ENCODE measurements at regions not wholly inside any gene's neighbourhood (a gene's known extent, or its start where the extent isn't known, plus 50 kb on each side); places are given as distances from the start of the nearest gene placed in this dataset.
"Not testable (repeated sequence)": the region's sequence is repeated elsewhere in the genome, so short reads cannot be mapped to it uniquely, and the experiment has no call there.

- DNase-seq (ENCODE audit: low spot score in 2 of 2); H3K27ac Mint-ChIP-seq; H3K27me3 Mint-ChIP-seq; H3K9me3 Mint-ChIP-seq; ATAC-seq (ENCODE audit: low read depth); H3K36me3 Mint-ChIP-seq; H3K4me1 Mint-ChIP-seq; H3K4me3 Mint-ChIP-seq: not testable (repeated sequence)
Measured at GRCh38 chr12:63434384-63434783, 233.9 kb downstream of the DPY19L2 start.

GRCh38 chr12:63427969-63428368 is 240.3 kb downstream of the DPY19L2 start:
- not testable (repeated sequence) for H3K4me3 Mint-ChIP-seq; ATAC-seq (ENCODE audit: low read depth); H3K27me3 Mint-ChIP-seq; H3K9me3 Mint-ChIP-seq; H3K4me1 Mint-ChIP-seq; DNase-seq (ENCODE audit: low spot score in 2 of 2); H3K27ac Mint-ChIP-seq; H3K36me3 Mint-ChIP-seq

GRCh38 chr12:63427029-63427428 is 241.3 kb downstream of the DPY19L2 start:
- not testable (repeated sequence) for H3K27ac Mint-ChIP-seq; H3K4me1 Mint-ChIP-seq; DNase-seq (ENCODE audit: low spot score in 2 of 2); ATAC-seq (ENCODE audit: low read depth); H3K9me3 Mint-ChIP-seq; H3K36me3 Mint-ChIP-seq; H3K4me3 Mint-ChIP-seq; H3K27me3 Mint-ChIP-seq

GRCh38 chr12:63424671-63425070 is 243.6 kb downstream of the DPY19L2 start:
- no peaks in the 10 kb centered on the region for H3K4me1 Mint-ChIP-seq
- DNase-seq (ENCODE audit: low spot score in 2 of 2) = no peak
- peaks cover 4% of the 10 kb centered on the region for H3K9me3 Mint-ChIP-seq
- no peaks in the 10 kb centered on the region for H3K27me3 Mint-ChIP-seq
- no peak overlapping the region for H3K27ac Mint-ChIP-seq
- no peak overlapping the region for H3K4me3 Mint-ChIP-seq
- H3K36me3 Mint-ChIP-seq = no peaks in the 10 kb centered on the region
- no peak for ATAC-seq (ENCODE audit: low read depth)

- H3K27ac Mint-ChIP-seq = no peak overlapping the region
- no peaks in the 10 kb centered on the region for H3K27me3 Mint-ChIP-seq
- no peak overlapping the region for H3K4me3 Mint-ChIP-seq
- no peaks in the 10 kb centered on the region for H3K36me3 Mint-ChIP-seq
- H3K9me3 Mint-ChIP-seq = peaks cover 4% of the 10 kb centered on the region
- no peak for ATAC-seq (ENCODE audit: low read depth)
- H3K4me1 Mint-ChIP-seq = no peaks in the 10 kb centered on the region
- DNase-seq (ENCODE audit: low spot score in 2 of 2) = no peak
Measured at GRCh38 chr12:63423839-63424238, 244.5 kb downstream of the DPY19L2 start.

DNA sequence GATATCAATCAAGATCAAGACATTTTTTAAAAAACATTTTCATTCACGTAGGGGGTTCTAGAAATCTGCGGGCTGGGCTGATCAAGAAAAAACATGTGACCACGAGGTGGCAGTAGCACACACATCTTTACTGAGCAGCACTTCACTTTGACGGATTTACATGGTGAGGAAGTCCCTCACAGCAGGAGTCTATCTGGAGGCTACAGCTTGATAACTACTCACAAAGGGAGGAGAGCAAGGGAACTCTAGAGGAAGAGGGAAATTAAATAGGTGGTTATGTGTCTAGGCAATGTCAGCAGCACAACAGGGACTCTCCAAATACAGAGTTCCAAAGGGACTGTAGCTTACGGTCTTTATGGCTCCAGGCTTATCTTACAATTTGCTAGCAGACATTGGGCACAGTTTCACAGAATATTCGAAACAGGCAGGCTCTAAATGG is 248.1 kb downstream of the DPY19L2 start:
- DNase-seq (ENCODE audit: low spot score in 2 of 2) (peak; percentile 13 to 16), ATAC-seq (ENCODE audit: low read depth) (peak; percentile 37)
- Mint-ChIP-seq H3K36me3 (no peaks in the 10 kb centered on the region), H3K4me1 (no peaks in the 10 kb centered on the region), H3K27ac (no peak overlapping the region), H3K4me3 (no peak overlapping the region), H3K27me3 (no peaks in the 10 kb centered on the region), H3K9me3 (peaks cover 3% of the 10 kb centered on the region)

DNA sequence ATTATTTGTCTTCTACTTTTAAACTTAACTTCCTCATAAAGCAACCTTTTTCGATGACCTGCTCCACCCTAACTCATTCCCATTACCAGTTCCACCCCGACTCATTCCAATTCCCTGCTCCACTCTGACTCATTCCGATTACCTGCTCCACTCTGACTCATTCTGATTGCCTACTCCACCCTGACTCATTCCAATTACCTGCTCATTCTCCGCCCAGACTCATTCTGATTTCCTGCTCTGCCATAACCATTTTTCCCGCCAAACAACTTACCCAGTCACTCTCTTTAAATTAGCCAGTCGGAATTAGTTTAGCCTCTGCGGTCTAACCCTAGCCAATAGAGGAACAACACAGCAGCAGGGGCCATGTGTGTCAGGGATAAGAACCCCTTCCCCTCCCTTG is 249.1 kb downstream of the DPY19L2 start:
- DNase-seq (ENCODE audit: low spot score in 2 of 2) (no peak), ATAC-seq (ENCODE audit: low read depth) (no peak)
- peaks cover 3% of the 10 kb centered on the region for H3K27me3 Mint-ChIP-seq
- no peak overlapping the region for H3K27ac Mint-ChIP-seq
- H3K4me3 Mint-ChIP-seq = no peak overlapping the region
- no peaks in the 10 kb centered on the region for H3K36me3 Mint-ChIP-seq
- H3K4me1 Mint-ChIP-seq = no peaks in the 10 kb centered on the region
- peaks cover 7% of the 10 kb centered on the region for H3K9me3 Mint-ChIP-seq

DNA sequence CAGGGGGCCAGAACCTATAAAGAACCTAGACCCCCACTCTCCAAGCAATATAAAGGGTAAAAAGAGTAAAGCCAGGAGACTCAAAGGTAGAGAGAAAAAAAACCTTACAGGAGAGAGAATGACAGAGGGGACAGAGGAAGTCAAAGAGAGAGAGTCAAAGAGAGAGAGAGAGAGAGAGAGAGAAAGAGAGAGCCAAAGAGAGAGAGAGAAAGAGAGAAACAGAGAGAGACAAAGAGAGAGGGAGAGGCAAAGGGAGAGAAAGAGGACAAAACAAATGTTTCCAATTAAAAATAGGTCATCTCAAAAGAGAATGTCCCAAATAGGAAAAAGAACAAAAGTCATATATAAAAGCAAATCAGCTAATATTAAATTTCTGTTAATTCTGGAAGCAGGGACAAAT is 251.5 kb downstream of the DPY19L2 start:
- no peak overlapping the region for H3K27ac Mint-ChIP-seq
- peaks cover 7% of the 10 kb centered on the region for H3K9me3 Mint-ChIP-seq
- no peaks in the 10 kb centered on the region for H3K4me1 Mint-ChIP-seq
- H3K36me3 Mint-ChIP-seq = no peaks in the 10 kb centered on the region
- H3K4me3 Mint-ChIP-seq = no peak overlapping the region
- no peak for ATAC-seq (ENCODE audit: low read depth)
- DNase-seq (ENCODE audit: low spot score in 2 of 2) = no peak
- peaks cover 3% of the 10 kb centered on the region for H3K27me3 Mint-ChIP-seq

- Mint-ChIP-seq H3K4me1 (no peaks in the 10 kb centered on the region), H3K27ac (no peak overlapping the region), H3K27me3 (peaks cover 3% of the 10 kb centered on the region), H3K4me3 (no peak overlapping the region), H3K9me3 (peaks cover 7% of the 10 kb centered on the region), H3K36me3 (no peaks in the 10 kb centered on the region)
- DNase-seq (ENCODE audit: low spot score in 2 of 2) (no peak), ATAC-seq (ENCODE audit: low read depth) (no peak)
Measured at GRCh38 chr12:63415357-63415756, 252.9 kb downstream of the DPY19L2 start.

DNA sequence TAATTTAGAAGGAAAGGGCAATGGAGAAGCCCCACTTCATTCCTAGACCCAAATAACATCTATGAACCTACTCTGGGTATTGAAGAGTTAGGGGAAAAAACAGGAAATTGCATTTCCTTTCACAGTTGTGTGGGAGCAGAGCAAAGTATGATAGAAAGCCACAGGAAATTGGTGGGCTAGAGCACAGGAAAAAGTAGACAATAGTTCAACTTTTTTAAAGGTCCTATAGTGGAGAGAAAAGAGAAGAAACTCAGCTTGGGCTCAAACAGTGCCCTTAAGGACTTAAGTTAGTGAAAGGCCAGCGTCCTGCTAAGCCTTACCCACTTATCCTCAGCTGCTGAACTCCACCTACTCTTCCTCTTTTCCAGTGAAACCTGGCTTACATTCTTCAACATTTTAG is 258.1 kb downstream of the DPY19L2 start:
- peaks cover 3% of the 10 kb centered on the region for H3K27me3 Mint-ChIP-seq
- no peak overlapping the region for H3K27ac Mint-ChIP-seq
- no peaks in the 10 kb centered on the region for H3K36me3 Mint-ChIP-seq
- peaks cover 4% of the 10 kb centered on the region for H3K9me3 Mint-ChIP-seq
- H3K4me3 Mint-ChIP-seq = no peak overlapping the region
- no peak for DNase-seq (ENCODE audit: low spot score in 2 of 2)
- H3K4me1 Mint-ChIP-seq = no peaks in the 10 kb centered on the region
- no peak for ATAC-seq (ENCODE audit: low read depth)

- H3K9me3 Mint-ChIP-seq = no peaks in the 10 kb centered on the region
- no peak for ATAC-seq (ENCODE audit: low read depth)
Measured at GRCh38 chr12:63406781-63407180, 255.8 kb upstream of the AVPR1A start.

GRCh38 chr12:63404611-63405010 is 253.6 kb upstream of the AVPR1A start:
- ATAC-seq (ENCODE audit: low read depth) = no peak
- Mint-ChIP-seq H3K4me1 (no peaks in the 10 kb centered on the region), H3K27ac (no peak overlapping the region)

More at GRCh38 chr12:63406781-63407180, 255.8 kb upstream of the AVPR1A start:
- Mint-ChIP-seq H3K27me3 (no peaks in the 10 kb centered on the region), H3K27ac (no peak overlapping the region), H3K36me3 (no peaks in the 10 kb centered on the region), H3K4me3 (no peak overlapping the region), H3K4me1 (no peaks in the 10 kb centered on the region)
- DNase-seq (ENCODE audit: low spot score in 2 of 2) = no peak

GRCh38 chr12:63403256-63403655 is 252.3 kb upstream of the AVPR1A start:
- no peak for DNase-seq (ENCODE audit: low spot score in 2 of 2)
- no peak overlapping the region for H3K27ac Mint-ChIP-seq

More at GRCh38 chr12:63404611-63405010, 253.6 kb upstream of the AVPR1A start:
- Mint-ChIP-seq H3K9me3 (no peaks in the 10 kb centered on the region), H3K36me3 (no peaks in the 10 kb centered on the region), H3K27me3 (no peaks in the 10 kb centered on the region), H3K4me3 (no peak overlapping the region)
- DNase-seq (ENCODE audit: low spot score in 2 of 2) = no peak

GRCh38 chr12:63400718-63401117 is 249.7 kb upstream of the AVPR1A start:
- Mint-ChIP-seq H3K27ac (no peak overlapping the region), H3K4me1 (no peaks in the 10 kb centered on the region), H3K36me3 (no peaks in the 10 kb centered on the region), H3K27me3 (peaks cover 2% of the 10 kb centered on the region), H3K4me3 (no peak overlapping the region), H3K9me3 (peaks cover 3% of the 10 kb centered on the region)
- ATAC-seq (ENCODE audit: low read depth) (no peak), DNase-seq (ENCODE audit: low spot score in 2 of 2) (no peak)

More at GRCh38 chr12:63403256-63403655, 252.3 kb upstream of the AVPR1A start:
- Mint-ChIP-seq H3K4me3 (no peak overlapping the region), H3K4me1 (no peaks in the 10 kb centered on the region), H3K27me3 (no peaks in the 10 kb centered on the region), H3K9me3 (peaks cover 3% of the 10 kb centered on the region), H3K36me3 (no peaks in the 10 kb centered on the region)
- no peak for ATAC-seq (ENCODE audit: low read depth)

DNA sequence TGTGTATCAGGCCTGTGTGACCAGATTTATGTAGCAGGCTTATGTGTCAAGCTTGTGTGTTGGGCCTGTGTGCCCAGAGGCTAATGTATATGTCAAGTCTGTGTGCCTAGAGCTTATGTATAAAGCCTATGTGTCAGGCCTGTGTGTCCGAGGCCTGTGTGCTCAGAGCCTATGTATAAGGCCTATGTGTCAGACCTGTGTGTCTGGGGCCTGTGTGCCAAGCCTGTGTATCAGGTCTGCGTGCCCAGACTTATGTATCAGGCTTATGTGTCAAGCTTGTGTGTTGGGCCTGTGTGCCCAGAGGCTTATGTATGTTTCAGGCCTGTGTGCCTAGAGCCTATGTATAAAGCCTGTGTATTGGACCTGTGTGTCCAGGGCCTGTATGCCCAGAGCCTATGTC is 249.3 kb upstream of the AVPR1A start:
- no peak for DNase-seq (ENCODE audit: low spot score in 2 of 2)
- no peaks in the 10 kb centered on the region for H3K36me3 Mint-ChIP-seq
- peaks cover 2% of the 10 kb centered on the region for H3K27me3 Mint-ChIP-seq
- H3K9me3 Mint-ChIP-seq = peaks cover 3% of the 10 kb centered on the region
- no peak for ATAC-seq (ENCODE audit: low read depth)
- H3K27ac Mint-ChIP-seq = no peak overlapping the region
- no peaks in the 10 kb centered on the region for H3K4me1 Mint-ChIP-seq
- H3K4me3 Mint-ChIP-seq = no peak overlapping the region

All from memory B cell (primary cell).